ENCODE measurements at regions not wholly inside any gene's neighbourhood (a gene's known extent, or its start where the extent isn't known, plus 50 kb on each side); places are given as distances from the start of the nearest gene placed in this dataset.

GRCh38 chr3:66615643-66616301 lies 115.0 kb upstream of the LRIG1 start:
- no peak for FAIRE-seq
- no TSS peak for BruUV-seq (replicated peaks)
- no peaks in the 10 kb centered on the region; a peak in 1 of 4 replicates for H3K27me3 ChIP-seq (replicated peaks in 1 of 2; ENCODE audit: control insufficient read depth in 2 of 2, insufficient read depth in 2 of 2, low read length in 1 of 2)
- no peak overlapping the region for H2AFZ ChIP-seq (ENCODE audit: control insufficient read depth, low read depth, low read length)
- intact Hi-C loops (cut with micrococcal nuclease; ENCODE audit: unreplicated experiment) (no loop called here), in situ Hi-C loops (cut with MboI) (no loop called here)
- POLR2A ChIA-PET: no interaction called here
- RAD21 ChIA-PET (ENCODE audit: unreplicated experiment): no interaction called here
- no peaks in the 10 kb centered on the region for H3K36me3 ChIP-seq (ENCODE audit: control insufficient read depth in 2 of 2, insufficient read depth in 2 of 2, low read length in 1 of 2)
- H3K27ac ChIP-seq (ENCODE audit: control insufficient read depth, insufficient read depth): no peak overlapping the region
- H3K4me3 ChIP-seq: no peak overlapping the region
- ATAC-seq: no peak
- H3K79me2 ChIP-seq (ENCODE audit: control insufficient read depth, insufficient read depth, low read length): no peaks in the 10 kb centered on the region
- H3K9ac ChIP-seq (ENCODE audit: control insufficient read depth, insufficient read depth, low read length): no peak overlapping the region
- SMC1A ChIA-PET (ENCODE audit: uncharacterized antibody, unreplicated experiment): no interaction called here
- no peaks in the 10 kb centered on the region for H3K9me3 ChIP-seq (replicated peaks; ENCODE audit: control insufficient read depth, insufficient read depth, low read length)
- no peak for TF ChIP-seq TBL1XR1 (IDR thresholded peaks at IDR 0.05; ENCODE audit: low read depth, low read length)
- no peak for TF ChIP-seq ATF2 (IDR thresholded peaks at IDR 0.05; ENCODE audit: low read length)
- TF ChIP-seq CEBPZ (IDR thresholded peaks at IDR 0.05; ENCODE audit: low read depth, low read length): no peak
- TF ChIP-seq REST (IDR thresholded peaks at IDR 0.05; ENCODE audit: low read depth, low read length): no peak
- TF ChIP-seq SMARCA5 (IDR thresholded peaks at IDR 0.05): no peak
- TF ChIP-seq BCL3 (IDR thresholded peaks at IDR 0.05; ENCODE audit: borderline replicate concordance, insufficient read depth, low read depth, low read length, poor library complexity, severe bottlenecking): no peak
- no peaks in the 10 kb centered on the region for H3K4me1 ChIP-seq (ENCODE audit: control insufficient read depth, insufficient read depth, low read length)
- H3K4me2 ChIP-seq (ENCODE audit: control insufficient read depth, insufficient read depth): no peak overlapping the region
- no peak for DNase-seq (ENCODE audit: low read depth, low spot score)
- CTCF ChIA-PET: no interaction called here
- WGBS (ENCODE audit: insufficient coverage, insufficient replicate concordance, low lambda C conversion rate, missing lambda C conversion rate): 41% methylated on average over 5 of the region's 5 CpGs
- H4K20me1 ChIP-seq (ENCODE audit: control insufficient read depth, insufficient read depth): no peaks in the 10 kb centered on the region

Measured in GM12878 (cell line).